ENCODE measurements at regions not wholly inside any gene's neighbourhood (a gene's known extent, or its start where the extent isn't known, plus 50 kb on each side); places are given as distances from the start of the nearest gene placed in this dataset.

DNA sequence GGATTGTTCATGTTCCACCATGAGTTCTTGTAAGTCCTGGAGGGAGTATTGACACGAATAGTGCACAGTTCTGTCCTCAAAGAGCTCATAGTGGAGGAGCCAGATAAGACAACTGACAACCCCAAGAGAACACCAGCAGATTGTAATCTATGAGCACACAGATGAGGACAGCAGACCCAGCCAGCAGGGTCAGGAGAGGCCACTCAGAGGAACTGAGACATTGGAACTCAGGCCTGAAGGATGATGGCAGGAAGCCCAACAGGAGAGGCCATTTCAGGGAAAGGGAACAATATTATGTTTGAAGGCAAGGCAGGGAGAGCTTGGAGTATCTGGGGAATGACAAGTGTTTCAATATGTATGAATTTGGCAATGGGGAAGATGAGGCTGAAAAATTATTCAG is 63.7 kb upstream of the IPO5 start (continued):
- TF ChIP-seq, protein P1, sequence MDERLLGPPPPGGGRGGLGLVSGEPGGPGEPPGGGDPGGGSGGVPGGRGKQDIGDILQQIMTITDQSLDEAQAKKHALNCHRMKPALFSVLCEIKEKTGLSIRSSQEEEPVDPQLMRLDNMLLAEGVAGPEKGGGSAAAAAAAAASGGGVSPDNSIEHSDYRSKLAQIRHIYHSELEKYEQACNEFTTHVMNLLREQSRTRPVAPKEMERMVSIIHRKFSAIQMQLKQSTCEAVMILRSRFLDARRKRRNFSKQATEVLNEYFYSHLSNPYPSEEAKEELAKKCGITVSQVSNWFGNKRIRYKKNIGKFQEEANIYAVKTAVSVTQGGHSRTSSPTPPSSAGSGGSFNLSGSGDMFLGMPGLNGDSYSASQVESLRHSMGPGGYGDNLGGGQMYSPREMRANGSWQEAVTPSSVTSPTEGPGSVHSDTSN (CRISPR knock-in tag; IDR thresholded peaks at IDR 0.05; ENCODE audit: low read depth) = no peak
- TF ChIP-seq, protein P1 (tag; conservative IDR thresholded peaks at IDR 0.05; ENCODE audit: low read depth) = peak; percentile 33; the same call in 1 of the 2 replicates
- TF ChIP-seq FOXK1 (CRISPR knock-in tag; IDR thresholded peaks at IDR 0.05; ENCODE audit: borderline replicate concordance) = no peak
- TF ChIP-seq ILK (tag; IDR thresholded peaks at IDR 0.05; ENCODE audit: borderline replicate concordance, low read depth) = no peak
- no peak for TF ChIP-seq RBM39 (optimal IDR thresholded peaks at IDR 0.05; ENCODE audit: low read depth, low read length)
- TF ChIP-seq, protein P2, sequence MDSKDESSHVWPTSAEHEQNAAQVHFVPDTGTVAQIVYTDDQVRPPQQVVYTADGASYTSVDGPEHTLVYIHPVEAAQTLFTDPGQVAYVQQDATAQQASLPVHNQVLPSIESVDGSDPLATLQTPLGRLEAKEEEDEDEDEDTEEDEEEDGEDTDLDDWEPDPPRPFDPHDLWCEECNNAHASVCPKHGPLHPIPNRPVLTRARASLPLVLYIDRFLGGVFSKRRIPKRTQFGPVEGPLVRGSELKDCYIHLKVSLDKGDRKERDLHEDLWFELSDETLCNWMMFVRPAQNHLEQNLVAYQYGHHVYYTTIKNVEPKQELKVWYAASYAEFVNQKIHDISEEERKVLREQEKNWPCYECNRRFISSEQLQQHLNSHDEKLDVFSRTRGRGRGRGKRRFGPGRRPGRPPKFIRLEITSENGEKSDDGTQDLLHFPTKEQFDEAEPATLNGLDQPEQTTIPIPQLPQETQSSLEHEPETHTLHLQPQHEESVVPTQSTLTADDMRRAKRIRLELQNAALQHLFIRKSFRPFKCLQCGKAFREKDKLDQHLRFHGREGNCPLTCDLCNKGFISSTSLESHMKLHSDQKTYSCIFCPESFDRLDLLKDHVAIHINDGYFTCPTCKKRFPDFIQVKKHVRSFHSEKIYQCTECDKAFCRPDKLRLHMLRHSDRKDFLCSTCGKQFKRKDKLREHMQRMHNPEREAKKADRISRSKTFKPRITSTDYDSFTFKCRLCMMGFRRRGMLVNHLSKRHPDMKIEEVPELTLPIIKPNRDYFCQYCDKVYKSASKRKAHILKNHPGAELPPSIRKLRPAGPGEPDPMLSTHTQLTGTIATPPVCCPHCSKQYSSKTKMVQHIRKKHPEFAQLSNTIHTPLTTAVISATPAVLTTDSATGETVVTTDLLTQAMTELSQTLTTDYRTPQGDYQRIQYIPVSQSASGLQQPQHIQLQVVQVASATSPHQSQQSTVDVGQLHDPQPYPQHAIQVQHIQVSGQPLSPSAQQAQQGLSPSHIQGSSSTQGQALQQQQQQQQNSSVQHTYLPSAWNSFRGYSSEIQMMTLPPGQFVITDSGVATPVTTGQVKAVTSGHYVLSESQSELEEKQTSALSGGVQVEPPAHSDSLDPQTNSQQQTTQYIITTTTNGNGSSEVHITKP (IDR thresholded peaks at IDR 0.05; ENCODE audit: partially characterized antibody) = peak; percentile 51
- no peak for TF ChIP-seq NFATC3 (IDR thresholded peaks at IDR 0.05)
- TF ChIP-seq DPF2 (IDR thresholded peaks at IDR 0.05) = peak; percentile 73
- TF ChIP-seq STAT5A (IDR thresholded peaks at IDR 0.05; ENCODE audit: borderline replicate concordance, low read length) = no peak
- TF ChIP-seq ZNF408 (CRISPR knock-in tag; IDR thresholded peaks at IDR 0.05; ENCODE audit: low read depth) = no peak
- no peak for TF ChIP-seq CREBBP (IDR thresholded peaks at IDR 0.05; ENCODE audit: low read depth, low read length)
- TF ChIP-seq SRSF9 (IDR thresholded peaks at IDR 0.05; ENCODE audit: borderline replicate concordance, low read depth, low read length) = no peak
- no peak for TF ChIP-seq ETV1 (tag; conservative IDR thresholded peaks at IDR 0.05; ENCODE audit: low read depth)
- peak in 1 of 2 experiments; percentile 66; a peak in 1 of 4 replicates for TF ChIP-seq RCOR1 (IDR thresholded peaks at IDR 0.05; ENCODE audit: borderline replicate concordance in 1 of 2, low read depth in 2 of 2, low read length in 2 of 2)
- no peak for TF ChIP-seq DMBX1 (CRISPR knock-in tag; IDR thresholded peaks at IDR 0.05; ENCODE audit: borderline replicate concordance)
- 0 out of 4 replicates have a peak, but pooled peaks of 1 of the 2 experiments have one; percentile 13 for TF ChIP-seq NRF1 (conservative IDR thresholded peaks at IDR 0.05 in 1 of 2, IDR thresholded peaks at IDR 0.05 in 1 of 2)
- no peak for TF ChIP-seq ZNF57 (CRISPR knock-in tag; IDR thresholded peaks at IDR 0.05)
- TF ChIP-seq HNRNPH1 (optimal IDR thresholded peaks at IDR 0.05; ENCODE audit: low read depth, low read length) = no peak
- no peak for TF ChIP-seq ZNF445 (CRISPR knock-in tag; IDR thresholded peaks at IDR 0.05; ENCODE audit: low read depth)
- TF ChIP-seq BRCA1 (IDR thresholded peaks at IDR 0.05) = no peak
- TF ChIP-seq BRCA1 (CRISPR knock-in tag; IDR thresholded peaks at IDR 0.05) = no peak
- peak; percentile 55 for TF ChIP-seq CBFA2T3 (IDR thresholded peaks at IDR 0.05)
- TF ChIP-seq, protein P3, sequence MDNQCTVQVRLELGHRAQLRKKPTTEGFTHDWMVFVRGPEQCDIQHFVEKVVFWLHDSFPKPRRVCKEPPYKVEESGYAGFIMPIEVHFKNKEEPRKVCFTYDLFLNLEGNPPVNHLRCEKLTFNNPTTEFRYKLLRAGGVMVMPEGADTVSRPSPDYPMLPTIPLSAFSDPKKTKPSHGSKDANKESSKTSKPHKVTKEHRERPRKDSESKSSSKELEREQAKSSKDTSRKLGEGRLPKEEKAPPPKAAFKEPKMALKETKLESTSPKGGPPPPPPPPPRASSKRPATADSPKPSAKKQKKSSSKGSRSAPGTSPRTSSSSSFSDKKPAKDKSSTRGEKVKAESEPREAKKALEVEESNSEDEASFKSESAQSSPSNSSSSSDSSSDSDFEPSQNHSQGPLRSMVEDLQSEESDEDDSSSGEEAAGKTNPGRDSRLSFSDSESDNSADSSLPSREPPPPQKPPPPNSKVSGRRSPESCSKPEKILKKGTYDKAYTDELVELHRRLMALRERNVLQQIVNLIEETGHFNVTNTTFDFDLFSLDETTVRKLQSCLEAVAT (IDR thresholded peaks at IDR 0.05) = no peak
- no peak for TF ChIP-seq WHSC1 (IDR thresholded peaks at IDR 0.05; ENCODE audit: low read length)
- no peak for TF ChIP-seq FUS (optimal IDR thresholded peaks at IDR 0.05; ENCODE audit: low read depth, low read length)

Measured in K562 (cell line).